ENCODE measurements at regions not wholly inside any gene's neighbourhood (a gene's known extent, or its start where the extent isn't known, plus 50 kb on each side); places are given as distances from the start of the nearest gene placed in this dataset.

DNA sequence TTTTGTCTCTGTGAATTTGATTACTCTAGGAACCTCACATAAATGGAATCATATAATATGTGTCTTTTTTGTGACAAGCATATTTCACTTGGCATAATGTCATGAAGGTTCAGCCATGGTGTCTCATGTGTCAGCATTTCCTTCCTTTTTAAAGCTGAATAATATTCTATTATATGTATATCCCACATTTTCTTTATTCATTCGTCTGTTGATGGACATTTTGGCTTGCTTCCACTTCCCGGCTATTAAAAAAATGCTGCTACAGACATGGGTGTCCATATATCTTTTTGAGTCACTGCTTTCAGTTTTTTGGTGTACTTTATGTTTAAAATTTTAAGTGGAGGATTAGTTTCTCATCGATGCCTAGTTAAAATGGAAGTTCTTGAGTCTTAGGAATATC lies 59.8 kb upstream of the C5orf63 start:
- TF ChIP-seq POLR2A (IDR thresholded peaks at IDR 0.05) = no peak
- TF ChIP-seq, protein P1, sequence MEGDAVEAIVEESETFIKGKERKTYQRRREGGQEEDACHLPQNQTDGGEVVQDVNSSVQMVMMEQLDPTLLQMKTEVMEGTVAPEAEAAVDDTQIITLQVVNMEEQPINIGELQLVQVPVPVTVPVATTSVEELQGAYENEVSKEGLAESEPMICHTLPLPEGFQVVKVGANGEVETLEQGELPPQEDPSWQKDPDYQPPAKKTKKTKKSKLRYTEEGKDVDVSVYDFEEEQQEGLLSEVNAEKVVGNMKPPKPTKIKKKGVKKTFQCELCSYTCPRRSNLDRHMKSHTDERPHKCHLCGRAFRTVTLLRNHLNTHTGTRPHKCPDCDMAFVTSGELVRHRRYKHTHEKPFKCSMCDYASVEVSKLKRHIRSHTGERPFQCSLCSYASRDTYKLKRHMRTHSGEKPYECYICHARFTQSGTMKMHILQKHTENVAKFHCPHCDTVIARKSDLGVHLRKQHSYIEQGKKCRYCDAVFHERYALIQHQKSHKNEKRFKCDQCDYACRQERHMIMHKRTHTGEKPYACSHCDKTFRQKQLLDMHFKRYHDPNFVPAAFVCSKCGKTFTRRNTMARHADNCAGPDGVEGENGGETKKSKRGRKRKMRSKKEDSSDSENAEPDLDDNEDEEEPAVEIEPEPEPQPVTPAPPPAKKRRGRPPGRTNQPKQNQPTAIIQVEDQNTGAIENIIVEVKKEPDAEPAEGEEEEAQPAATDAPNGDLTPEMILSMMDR (IDR thresholded peaks at IDR 0.05) = no peak

Measured in thyroid gland (tissue), 4 donors.